22Rv1 (cell line): ENCODE measurements at regions not wholly inside any gene's neighbourhood (a gene's known extent, or its start where the extent isn't known, plus 50 kb on each side); places are given as distances from the start of the nearest gene placed in this dataset.

Experiments used
- H3K27ac ChIP-seq: fragments of 450-650 bp; 2 replicates; pipeline ENCODE4 v1.5.1; 2017
- ZFX ChIP-seq: fragments of 450-650 bp; IDR thresholded peaks from 2 replicates; pipeline ENCODE4 v1.6.1; 2017; ENCODE audit warnings: antibody characterized with exemption, borderline replicate concordance
- TF ChIP-seq, protein P1 (sequence below): fragments of 450-650 bp; IDR thresholded peaks from 2 replicates; pipeline ENCODE4 v1.5.1; 2017; ENCODE audit warnings: mild to moderate bottlenecking

- no peak overlapping the region for H3K27ac ChIP-seq
- TF ChIP-seq, protein P1, sequence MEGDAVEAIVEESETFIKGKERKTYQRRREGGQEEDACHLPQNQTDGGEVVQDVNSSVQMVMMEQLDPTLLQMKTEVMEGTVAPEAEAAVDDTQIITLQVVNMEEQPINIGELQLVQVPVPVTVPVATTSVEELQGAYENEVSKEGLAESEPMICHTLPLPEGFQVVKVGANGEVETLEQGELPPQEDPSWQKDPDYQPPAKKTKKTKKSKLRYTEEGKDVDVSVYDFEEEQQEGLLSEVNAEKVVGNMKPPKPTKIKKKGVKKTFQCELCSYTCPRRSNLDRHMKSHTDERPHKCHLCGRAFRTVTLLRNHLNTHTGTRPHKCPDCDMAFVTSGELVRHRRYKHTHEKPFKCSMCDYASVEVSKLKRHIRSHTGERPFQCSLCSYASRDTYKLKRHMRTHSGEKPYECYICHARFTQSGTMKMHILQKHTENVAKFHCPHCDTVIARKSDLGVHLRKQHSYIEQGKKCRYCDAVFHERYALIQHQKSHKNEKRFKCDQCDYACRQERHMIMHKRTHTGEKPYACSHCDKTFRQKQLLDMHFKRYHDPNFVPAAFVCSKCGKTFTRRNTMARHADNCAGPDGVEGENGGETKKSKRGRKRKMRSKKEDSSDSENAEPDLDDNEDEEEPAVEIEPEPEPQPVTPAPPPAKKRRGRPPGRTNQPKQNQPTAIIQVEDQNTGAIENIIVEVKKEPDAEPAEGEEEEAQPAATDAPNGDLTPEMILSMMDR, result no peak
- no peak for TF ChIP-seq ZFX
These were observed 211.6 kb downstream of the EN1 start for GRCh38 chr2:118635891-118636290.

DNA sequence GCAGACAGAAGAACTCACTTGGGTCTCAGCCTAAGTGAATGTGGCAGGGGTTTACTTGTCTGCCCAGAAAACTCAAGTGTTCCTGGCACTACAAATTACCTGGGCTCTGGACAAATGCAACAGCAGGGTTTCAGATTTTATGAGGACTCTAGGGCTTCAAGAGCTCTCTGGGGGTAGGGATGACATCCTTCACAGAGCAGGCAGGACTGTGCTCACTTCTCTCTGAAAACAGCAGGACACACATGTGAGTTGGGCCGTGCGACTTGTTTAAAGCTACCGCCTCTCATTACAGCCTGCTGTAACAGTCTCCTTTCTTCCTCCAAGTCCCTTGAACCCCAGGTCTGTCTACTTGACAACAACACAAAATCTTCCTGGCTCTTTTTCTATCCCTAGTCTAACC lies 212.6 kb downstream of the EN1 start:
- no peak for TF ChIP-seq ZFX
- TF ChIP-seq, protein P1, result no peak
- no peak overlapping the region for H3K27ac ChIP-seq

- TF ChIP-seq, protein P1, result no peak
- no peak for TF ChIP-seq ZFX
- no peak overlapping the region for H3K27ac ChIP-seq
These were observed 214.0 kb downstream of the EN1 start for GRCh38 chr2:118633371-118634018.

DNA sequence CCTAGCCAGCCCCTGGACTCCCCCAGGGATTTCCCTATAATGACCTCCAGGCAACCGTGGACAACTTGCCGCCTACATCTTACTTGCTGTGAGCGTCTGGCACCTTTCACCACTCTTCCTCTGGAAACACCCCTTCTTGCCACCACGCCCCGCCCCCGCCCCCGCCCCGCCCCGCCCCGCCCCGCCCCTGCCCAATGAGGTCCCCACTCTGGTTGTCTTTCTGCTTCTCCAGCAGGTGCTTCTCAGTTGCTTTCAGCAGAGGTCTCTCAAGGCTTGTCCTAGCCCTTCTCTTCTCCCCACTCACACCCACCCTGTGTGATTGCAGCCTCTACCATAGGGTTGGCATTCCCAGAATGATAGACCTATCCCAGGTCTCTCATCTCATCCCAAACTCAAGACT lies 214.5 kb downstream of the EN1 start:
- no peak for TF ChIP-seq ZFX
- TF ChIP-seq, protein P1, result no peak
- no peak overlapping the region for H3K27ac ChIP-seq

DNA sequence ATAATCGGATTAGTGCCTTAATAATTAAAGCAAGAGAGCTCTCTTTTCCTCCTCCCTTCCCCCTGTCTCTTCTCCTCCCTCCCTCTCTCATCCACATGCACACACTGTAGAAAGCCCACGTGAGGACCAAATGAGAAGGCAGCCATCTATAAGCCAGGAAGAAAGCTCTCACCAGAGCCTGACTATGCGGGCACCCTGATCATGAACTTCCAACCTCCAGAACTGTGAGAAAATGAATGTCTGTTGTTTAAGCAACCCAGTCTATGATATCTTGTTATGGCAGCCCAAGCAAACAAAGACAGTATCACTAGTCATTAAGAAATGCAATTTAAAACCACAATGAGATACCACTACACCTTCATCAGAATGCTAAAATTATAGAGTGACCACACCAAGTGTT lies 220.3 kb downstream of the EN1 start:
- TF ChIP-seq, protein P1, result no peak

GRCh38 chr2:118622913-118623312 lies 224.5 kb downstream of the EN1 start:
- no peak overlapping the region for H3K27ac ChIP-seq
- TF ChIP-seq, protein P1, result no peak
- TF ChIP-seq ZFX, result no peak

More for the DNA sequence above, 220.3 kb downstream of the EN1 start:
- no peak overlapping the region for H3K27ac ChIP-seq

GRCh38 chr2:118622108-118622507 lies 225.3 kb downstream of the EN1 start:
- no peak overlapping the region for H3K27ac ChIP-seq
- TF ChIP-seq, protein P1, result no peak
- no peak for TF ChIP-seq ZFX
